NT2/D1 (cell line): ENCODE measurements at regions not wholly inside any gene's neighbourhood (a gene's known extent, or its start where the extent isn't known, plus 50 kb on each side); places are given as distances from the start of the nearest gene placed in this dataset.

Source experiments
- YY1 ChIP-seq: IDR thresholded peaks from 2 replicates; pipeline ENCODE4 v1.6.1; 2011; ENCODE audit not compliant: insufficient read length, insufficient read depth
- ZNF274 ChIP-seq: IDR thresholded peaks from 2 replicates; pipeline ENCODE4 v1.6.1; 2011; ENCODE audit warnings: mild to moderate bottlenecking, low read depth, low read length

DNA sequence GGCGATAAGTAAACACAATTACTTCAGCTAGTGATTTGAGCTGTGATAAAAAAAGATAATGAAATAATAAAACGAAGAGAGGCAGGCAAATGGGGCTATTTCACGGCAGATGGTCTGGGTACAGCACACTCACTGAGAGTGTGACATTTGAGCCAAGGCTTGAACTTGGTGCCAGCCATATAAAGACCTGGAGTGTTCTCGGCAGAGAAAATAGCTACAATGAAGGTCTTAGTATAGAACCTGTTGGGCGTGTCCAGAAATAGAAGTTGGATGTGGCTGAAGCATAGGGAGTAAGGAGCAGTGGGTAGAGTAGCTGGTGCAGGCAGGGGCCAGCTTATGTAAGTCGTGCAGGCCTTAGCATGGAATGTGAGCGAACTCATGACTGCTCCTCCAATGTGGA is 660.3 kb upstream of the WWC1 start:
- TF ChIP-seq ZNF274 (no peak), YY1 (no peak)
